Endothelial cell of umbilical vein (primary cell): ENCODE measurements at regions not wholly inside any gene's neighbourhood (a gene's known extent, or its start where the extent isn't known, plus 50 kb on each side); places are given as distances from the start of the nearest gene placed in this dataset.

ENCODE experiments used
- BruUV-seq: library from RNA; stranded (reverse); fragments of 400-500 nt; replicated peaks from 2 replicates; lab custom pipeline; 2021; lab: Mats Ljungman, UMichigan
- CTCF ChIA-PET: fragments of 300-600, 350-600 bp; sonication (Branson Sonifier 250); formaldehyde crosslinking; loops from one replicate; lab custom pipeline; 2021; ENCODE audit warnings: antibody characterized with exemption, inconsistent platforms; lab: Charles Lee
- POLR2A ChIA-PET: fragments of 300-600, 350-600 bp; sonication (Branson Sonifier 250); formaldehyde crosslinking; loops from one replicate; lab custom pipeline; 2021; ENCODE audit warnings: antibody characterized with exemption, inconsistent platforms; lab: Charles Lee
- DNase-seq: peaks from one replicate; pipeline ENCODE4 v3.0.0-alpha.2; 2011; ENCODE audit warnings: low read depth, low spot score
- FAIRE-seq: peaks from 2 replicates; lab custom pipeline; 2011; peaks lifted over from hg19 to GRCh38; lab: Jason Lieb, UNC
- H2AFZ ChIP-seq: 2 replicates; pipeline ENCODE4 v1.6.0; 2012; ENCODE audit warnings: low read depth, low read length, control low read depth, inconsistent platforms
- H3K27ac ChIP-seq: 2 replicates; pipeline ENCODE4 v1.5.1; 2011; ENCODE audit warnings: low read depth, mild to moderate bottlenecking, control low read depth, low read length, moderate library complexity; ENCODE audit not compliant: insufficient read depth
- H3K27me3 ChIP-seq, 2 experiments: 2 replicates each; pipeline versions ENCODE4 v1.6.0 to v1.6.1; 2011; ENCODE audit warnings: low read length in 2 of 2, mixed read lengths in 1 of 2; ENCODE audit not compliant: control insufficient read depth in 2 of 2, insufficient read depth in 2 of 2
- H3K36me3 ChIP-seq, 2 experiments: 2 replicates in 1 of 2; 3 replicates in 1 of 2; pipeline ENCODE4 v1.5.1; 2011; ENCODE audit warnings: low read length in 2 of 2, mild to moderate bottlenecking in 1 of 2, moderate library complexity in 1 of 2; ENCODE audit not compliant: control insufficient read depth in 2 of 2, insufficient read depth in 2 of 2; ENCODE audit errors: extremely low read depth in 1 of 2
- H3K4me1 ChIP-seq: 3 replicates; pipeline ENCODE4 v1.5.1; 2011; ENCODE audit warnings: mild to moderate bottlenecking, low read length; ENCODE audit not compliant: control insufficient read depth, insufficient read depth; ENCODE audit errors: extremely low read depth
- H3K4me2 ChIP-seq: 2 replicates; pipeline ENCODE4 v1.6.1; 2011; ENCODE audit warnings: low read length, control low read depth, mixed read lengths; ENCODE audit not compliant: insufficient read depth
- H3K4me3 ChIP-seq, 3 experiments: fragments of 200-600 bp in 1 of 3; sonication (generic), shearing (Covaris generic) in 1 of 3; replicated peaks in 1 of 3; 2 replicates each; pipeline ENCODE4 v1.5.1; 2011 to 2016; ENCODE audit warnings: control low read depth in 3 of 3, low read length in 3 of 3, mild to moderate bottlenecking in 2 of 3, inconsistent platforms in 1 of 3, low read depth in 1 of 3, moderate library complexity in 1 of 3; ENCODE audit not compliant: insufficient read depth in 1 of 3
- H3K79me2 ChIP-seq: 2 replicates; pipeline ENCODE4 v1.6.0; 2012; ENCODE audit warnings: low read length, inconsistent platforms; ENCODE audit not compliant: control insufficient read depth, insufficient read depth
- H3K9ac ChIP-seq: replicated peaks from 2 replicates; pipeline ENCODE3; 2011; ENCODE audit warnings: low read length, control low read depth; ENCODE audit not compliant: insufficient read depth; ENCODE audit errors: extremely low read depth
- H3K9me1 ChIP-seq: replicated peaks from 3 replicates; pipeline ENCODE4 v1.6.0; 2011; ENCODE audit warnings: mild to moderate bottlenecking, low read length; ENCODE audit not compliant: control insufficient read depth, insufficient read depth; ENCODE audit errors: extremely low read depth
- H3K9me3 ChIP-seq: replicated peaks from 2 replicates; pipeline ENCODE4 v1.5.1; 2012; ENCODE audit warnings: low read length, inconsistent platforms; ENCODE audit not compliant: control insufficient read depth, insufficient read depth
- H4K20me1 ChIP-seq: replicated peaks from 2 replicates; pipeline ENCODE3; 2011; ENCODE audit warnings: mild to moderate bottlenecking, low read length; ENCODE audit not compliant: control insufficient read depth, insufficient read depth; ENCODE audit errors: extremely low read depth
- CTCF ChIP-seq, 2 donors: IDR thresholded peaks; 1 replicate in 1 of 2; 2 replicates in 1 of 2; pipeline ENCODE4 v1.5.1; 2011; ENCODE audit warnings: low read length in 2 of 2, mild to moderate bottlenecking in 2 of 2, moderate library complexity in 2 of 2, control low read depth in 1 of 2, inconsistent platforms in 1 of 2, low read depth in 1 of 2; ENCODE audit not compliant: insufficient read depth in 1 of 2; ENCODE audit errors: extremely low read depth in 1 of 2
- EZH2 ChIP-seq: IDR thresholded peaks from 2 replicates; pipeline ENCODE4 v1.6.1; 2012; ENCODE audit warnings: borderline replicate concordance, low read depth, mild to moderate bottlenecking, moderate library complexity, low read length, inconsistent platforms; ENCODE audit not compliant: severe bottlenecking
- FOS ChIP-seq: IDR thresholded peaks from 2 replicates; pipeline ENCODE4 v1.6.1; 2011; ENCODE audit warnings: mild to moderate bottlenecking, low read length, moderate library complexity, borderline replicate concordance; ENCODE audit not compliant: insufficient read depth
- GATA2 ChIP-seq: IDR thresholded peaks from 2 replicates; pipeline ENCODE4 v1.7.0; 2011; ENCODE audit warnings: low read depth, mild to moderate bottlenecking, moderate library complexity, mixed read lengths, low read length; ENCODE audit not compliant: insufficient read length, insufficient read depth
- JUN ChIP-seq: IDR thresholded peaks from 2 replicates; pipeline ENCODE4 v1.6.1; 2011; ENCODE audit warnings: borderline replicate concordance, low read depth; ENCODE audit not compliant: insufficient read length, insufficient read depth
- MYC ChIP-seq: IDR thresholded peaks from one replicate; pipeline ENCODE4 v1.6.1; 2011; ENCODE audit warnings: mild to moderate bottlenecking, low read depth, low read length
- POLR2A ChIP-seq: IDR thresholded peaks from 2 replicates; pipeline ENCODE4 v1.6.1; 2012; ENCODE audit warnings: low read depth, mild to moderate bottlenecking, control low read depth, low read length
- POLR2AphosphoS5 ChIP-seq: IDR thresholded peaks from 2 replicates; pipeline ENCODE4 v1.6.1; 2012; ENCODE audit warnings: low read depth, mild to moderate bottlenecking, control low read depth, low read length, moderate library complexity; ENCODE audit not compliant: insufficient read depth
- dilution Hi-C: fragments of 300-500 bp; cut with MboI; formaldehyde crosslinking; loops from one replicate; pipeline ENCODE4 v1.15.0; 2019; ENCODE audit warnings: low sequenced_read_pairs; ENCODE audit not compliant: extremely low pct_ligation_motif_present
- intact Hi-C: fragments of 100-400 bp; cut with micrococcal nuclease; formaldehyde crosslinking; loops from one replicate; pipeline ENCODE4 v1.10.0; 2022
- TF ChIP-seq, protein P1 (sequence below): IDR thresholded peaks from 2 replicates; pipeline ENCODE4 v1.6.1; 2011; ENCODE audit not compliant: insufficient read depth, insufficient read length

- Histone ChIP-seq H3K9me1 (no peaks in the 10 kb centered on the region), H3K4me3 (no peak overlapping the region), H3K27me3 (no peaks in the 10 kb centered on the region), H3K9me3 (no peaks in the 10 kb centered on the region), H3K9ac (no peak overlapping the region), H3K79me2 (no peaks in the 10 kb centered on the region), H3K4me2 (no peak overlapping the region), H2AFZ (no peak overlapping the region), H3K4me1 (no peaks in the 10 kb centered on the region), H3K36me3 (no peaks in the 10 kb centered on the region), H4K20me1 (no peaks in the 10 kb centered on the region), H3K27ac (no peak overlapping the region)
- dilution Hi-C loops (no loop called here), intact Hi-C loops (no loop called here)
- POLR2A ChIA-PET = no interaction called here
- DNase-seq (no peak), FAIRE-seq (no peak)
- CTCF ChIA-PET = no interaction called here
- no TSS peak for BruUV-seq
- no peak for TF ChIP-seq FOS
- TF ChIP-seq GATA2 = no peak
- TF ChIP-seq CTCF (IDR thresholded peaks at IDR 0.05; ENCODE audit: extremely low read depth in 1 of 2, insufficient read depth in 1 of 2, low read depth in 1 of 2, low read length in 2 of 2) = no peak
- TF ChIP-seq, protein P1, sequence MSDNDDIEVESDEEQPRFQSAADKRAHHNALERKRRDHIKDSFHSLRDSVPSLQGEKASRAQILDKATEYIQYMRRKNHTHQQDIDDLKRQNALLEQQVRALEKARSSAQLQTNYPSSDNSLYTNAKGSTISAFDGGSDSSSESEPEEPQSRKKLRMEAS = no peak
- TF ChIP-seq EZH2 = no peak
- TF ChIP-seq POLR2A = no peak
- no peak for TF ChIP-seq MYC
- TF ChIP-seq POLR2AphosphoS5 = no peak
- TF ChIP-seq JUN = no peak
These were observed 263.6 kb downstream of the CD83 start for GRCh38 chr6:14380901-14381828.
